ENCODE measurements at regions not wholly inside any gene's neighbourhood (a gene's known extent, or its start where the extent isn't known, plus 50 kb on each side); places are given as distances from the start of the nearest gene placed in this dataset.
"Not testable (repeated sequence)": the region's sequence is repeated elsewhere in the genome, so short reads cannot be mapped to it uniquely, and the experiment has no call there.

DNA sequence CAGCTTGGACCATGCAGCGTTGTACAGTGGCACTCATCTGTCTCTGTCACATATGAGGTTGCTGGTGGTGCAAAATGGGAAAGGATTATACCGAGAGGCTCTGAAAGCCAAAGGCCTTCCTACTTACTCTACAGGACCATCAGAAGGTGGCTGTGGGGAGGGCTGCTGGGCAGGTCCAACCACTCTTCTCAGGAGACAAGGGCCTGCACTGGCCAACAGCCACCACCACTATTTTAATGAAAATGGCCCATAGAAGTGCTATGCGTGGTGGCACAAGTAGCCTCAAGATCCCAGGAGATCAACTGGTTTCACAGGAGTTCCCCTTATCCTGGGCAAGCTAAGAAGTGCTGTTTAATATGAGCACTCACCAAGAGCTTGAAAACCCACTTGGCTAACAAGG is 52.3 kb downstream of the MRPL57 start:
- no peak for DNase-seq

DNA sequence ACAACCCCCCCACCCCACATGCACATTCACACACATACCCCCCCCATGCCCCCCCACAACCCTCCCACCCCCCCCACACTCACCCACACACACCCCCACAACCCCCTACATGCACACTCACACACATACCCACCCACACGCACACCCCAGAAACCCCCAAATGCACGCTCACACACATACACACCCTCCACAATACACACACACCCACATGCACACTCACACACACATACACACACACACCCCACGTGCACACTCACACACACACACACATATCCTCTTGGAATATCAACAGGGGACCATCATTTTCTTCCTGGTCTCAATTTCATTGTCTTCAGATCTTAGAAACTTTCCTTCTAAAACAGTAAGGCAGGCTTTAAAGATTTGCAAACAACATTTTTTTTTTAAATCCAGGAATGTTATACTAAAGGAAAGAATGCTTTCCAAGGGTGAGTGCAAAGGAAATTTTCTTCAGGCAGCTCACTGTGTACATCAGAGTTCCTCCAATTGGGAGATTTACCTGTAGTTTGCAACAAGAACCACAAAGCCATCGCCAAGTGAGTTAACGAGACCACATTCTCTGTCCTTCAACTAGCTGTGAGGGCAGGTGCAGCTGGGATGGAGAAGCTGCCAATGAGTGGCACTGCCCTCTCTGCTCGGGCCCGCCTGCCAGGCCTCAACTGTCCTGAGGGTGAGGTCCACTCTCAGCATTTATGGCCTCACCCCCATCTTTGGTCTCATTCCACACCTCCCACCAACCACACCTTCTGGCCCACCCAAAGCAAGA is 53.0 kb downstream of the MRPL57 start:
- DNase-seq = no peak

DNA sequence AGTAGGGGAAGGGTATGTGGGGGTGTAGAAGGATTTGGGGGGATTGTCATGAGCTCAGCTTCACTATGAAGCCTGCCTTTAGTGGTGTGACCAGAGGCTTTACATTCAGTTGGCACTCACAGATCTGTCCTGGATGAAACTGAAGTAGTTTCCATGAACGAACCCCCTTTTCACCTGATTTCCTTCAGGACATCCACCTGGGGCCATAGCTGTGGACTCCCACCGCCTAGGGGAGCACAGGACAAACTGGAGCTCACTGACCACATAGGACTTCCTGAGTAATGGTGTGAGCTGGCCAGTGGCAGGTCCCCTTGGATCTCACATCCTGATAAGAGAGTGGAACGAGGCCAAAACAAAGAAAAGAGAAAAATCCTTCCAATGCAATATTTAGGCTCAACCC is 54.1 kb downstream of the MRPL57 start:
- no peak for DNase-seq

DNA sequence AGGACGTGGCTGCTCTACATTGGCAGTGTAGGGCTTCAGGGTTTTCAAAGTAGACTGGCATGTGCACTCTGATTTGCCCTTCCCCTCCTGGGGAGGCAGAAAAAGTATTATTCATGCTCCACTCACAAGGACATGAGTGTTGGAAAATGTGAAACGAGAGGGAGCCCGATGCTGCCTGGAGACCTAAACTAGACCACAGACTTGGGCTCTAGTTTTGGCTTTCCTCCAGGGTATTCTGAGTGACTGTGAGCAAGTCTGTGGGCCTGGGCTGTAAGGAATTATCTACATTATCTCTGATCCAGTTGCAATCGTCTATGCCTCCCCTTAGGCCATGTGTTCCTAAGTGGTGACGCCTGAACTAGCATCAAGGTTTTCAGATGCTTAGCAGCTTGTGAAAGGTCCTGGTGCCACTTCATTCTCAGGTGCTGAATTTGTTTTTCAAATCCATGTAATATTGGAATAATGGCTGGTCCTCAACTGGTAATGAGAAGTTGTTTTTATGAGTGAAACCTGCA is 55.0 kb downstream of the MRPL57 start:
- DNase-seq = no peak

DNA sequence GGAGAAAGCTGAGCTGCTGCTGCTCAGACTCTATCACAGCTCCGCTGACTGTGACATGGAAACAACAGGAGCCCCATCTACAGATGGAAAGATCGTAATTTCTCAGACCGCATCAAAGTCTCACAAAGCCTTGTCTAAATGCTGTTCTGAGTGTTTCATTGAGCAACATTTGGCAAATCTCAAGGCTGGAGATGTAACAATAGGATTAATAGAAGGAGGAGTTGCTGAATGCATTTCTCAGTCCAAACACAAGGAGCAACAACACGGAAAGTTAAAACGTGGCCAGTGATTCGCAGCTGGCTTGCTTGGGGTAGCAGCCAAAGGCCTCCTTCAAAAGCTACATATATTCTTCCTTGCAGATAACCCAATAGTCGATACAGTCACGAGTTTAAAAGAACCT is 55.7 kb downstream of the MRPL57 start:
- no peak for DNase-seq

DNA sequence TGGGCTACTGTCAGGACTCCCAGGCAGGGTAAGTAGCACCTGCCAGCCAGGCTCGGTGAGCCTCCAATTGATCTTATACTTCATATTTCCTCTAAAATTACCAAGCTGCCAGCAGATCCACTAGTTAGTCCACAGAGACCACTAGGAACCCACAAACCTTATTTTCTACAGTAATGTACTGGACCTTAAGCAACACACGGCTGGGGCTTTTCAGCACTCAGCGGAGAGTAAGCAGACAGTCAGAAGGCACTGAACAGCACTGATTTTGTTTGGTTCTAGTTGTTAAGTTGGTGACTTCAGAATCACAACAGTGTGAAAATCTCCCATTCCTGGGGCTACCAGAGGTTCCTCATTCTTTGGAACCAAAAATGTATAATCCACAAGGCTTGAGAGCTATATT is 56.1 kb downstream of the MRPL57 start:
- DNase-seq = no peak

DNA sequence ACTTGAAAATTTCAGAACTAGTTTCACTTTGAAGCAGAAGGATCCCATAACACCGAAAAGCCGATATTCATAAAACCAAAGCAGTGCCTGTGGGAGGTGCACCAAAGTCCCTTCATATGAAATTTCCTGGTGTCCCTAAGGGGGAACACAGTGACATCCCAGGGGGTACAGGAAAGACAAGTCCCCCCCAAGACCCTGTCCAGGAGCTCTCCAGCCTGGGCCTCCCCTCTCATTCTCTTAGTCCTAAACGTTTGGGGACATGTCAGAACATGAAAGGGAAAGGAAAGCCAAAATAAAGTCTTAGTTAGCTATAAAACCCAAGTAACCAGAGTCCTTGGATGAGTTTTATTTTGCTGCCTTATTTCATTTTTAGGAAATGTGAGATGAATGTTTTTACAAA is 56.6 kb downstream of the MRPL57 start:
- DNase-seq = no peak

DNA sequence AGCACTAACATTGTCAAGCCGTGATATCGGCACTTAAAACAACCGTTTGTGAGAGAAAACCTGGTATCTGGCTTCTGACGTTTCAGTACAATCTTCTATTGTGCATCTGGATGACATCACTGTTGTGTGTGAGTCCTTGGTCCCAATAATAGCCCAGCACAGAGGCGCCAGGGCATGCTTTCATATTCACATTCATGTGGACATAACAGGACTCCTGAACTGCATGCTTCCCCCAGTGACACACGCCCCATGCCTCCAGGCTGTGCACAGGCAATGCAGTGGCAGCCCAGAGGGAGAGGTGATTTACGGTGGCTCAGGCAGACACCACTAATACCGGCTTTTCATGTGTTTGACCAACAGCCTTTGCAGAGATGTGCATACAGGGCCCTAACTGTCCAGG is 58.1 kb downstream of the MRPL57 start:
- DNase-seq = no peak

DNA sequence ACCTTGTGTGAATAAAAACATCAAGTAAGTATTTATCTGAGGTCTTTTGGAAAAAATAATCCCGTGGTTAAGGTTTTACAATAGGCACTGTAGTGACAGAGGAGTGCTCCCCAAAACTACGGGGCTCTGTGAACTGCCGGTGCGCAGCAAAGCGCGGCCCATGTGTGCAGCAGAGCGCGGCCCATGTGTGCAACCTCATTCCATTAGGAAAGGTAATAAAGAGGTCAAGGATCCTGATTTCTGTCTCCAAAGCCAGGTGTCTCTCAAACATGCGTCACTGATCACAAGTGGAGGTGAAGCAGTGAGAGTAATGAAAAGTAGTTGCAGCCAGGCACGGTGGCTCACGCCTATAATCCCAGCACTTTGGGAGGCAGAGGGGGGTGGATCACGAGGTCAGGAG is 58.7 kb downstream of the MRPL57 start:
- no peak for DNase-seq

DNA sequence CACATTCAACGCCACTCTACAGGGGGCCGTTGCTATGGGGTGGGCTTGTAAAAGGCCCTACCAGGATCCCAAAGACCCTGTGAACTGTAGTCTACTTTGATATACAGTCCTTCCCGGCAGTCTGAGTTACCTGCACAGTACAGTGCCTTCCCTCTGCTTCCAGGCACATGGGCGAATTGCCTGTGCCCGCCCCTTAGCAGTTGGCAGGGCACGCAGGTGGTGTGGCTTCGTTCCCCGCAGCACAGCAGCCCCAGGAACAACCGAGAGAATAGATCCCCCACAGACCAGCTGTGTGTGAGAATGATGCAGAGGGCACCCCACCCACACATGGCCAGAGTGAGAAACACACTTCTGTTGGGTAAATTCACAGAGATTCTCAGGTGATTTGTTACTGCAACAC is 60.6 kb downstream of the MRPL57 start:
- no peak for DNase-seq

DNA sequence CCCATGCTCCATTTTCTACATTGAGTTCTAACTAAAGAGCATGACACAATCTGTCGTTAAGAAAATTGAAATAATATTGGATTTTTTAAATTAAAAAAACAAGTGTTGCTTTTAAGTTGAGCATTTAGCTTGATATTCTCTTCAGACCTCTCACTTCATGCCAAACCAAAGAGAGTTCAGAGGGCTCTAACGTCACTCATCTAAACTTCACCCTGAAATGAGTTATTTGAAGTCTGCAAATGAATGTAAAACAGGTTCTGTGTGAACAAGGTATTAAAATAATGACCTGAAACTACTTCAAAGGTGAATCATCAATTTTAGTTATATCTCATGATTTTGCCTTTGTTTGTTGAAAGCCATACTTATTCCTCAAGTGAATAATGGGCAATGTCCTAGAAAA is 61.8 kb downstream of the MRPL57 start:
- DNase-seq = no peak

DNA sequence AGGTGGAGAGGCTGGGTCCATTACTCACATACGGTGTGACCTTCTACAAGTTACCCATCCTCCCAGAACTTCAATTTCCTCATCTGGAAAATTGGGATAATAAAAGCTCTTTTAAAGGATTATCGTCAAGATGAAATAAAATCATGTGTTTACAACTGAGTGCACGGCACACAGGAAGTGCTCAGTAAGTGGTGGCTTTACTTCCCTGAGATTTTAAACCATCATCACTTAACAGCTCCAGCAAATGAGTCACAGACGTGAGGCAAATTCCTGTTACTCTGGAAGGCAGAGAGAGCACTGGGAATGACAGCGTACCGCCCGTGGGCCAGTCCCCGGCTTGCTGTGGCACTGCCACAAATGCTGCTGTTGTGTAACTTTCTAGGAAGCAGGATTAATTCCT is 64.1 kb downstream of the MRPL57 start:
- no peak for DNase-seq

DNA sequence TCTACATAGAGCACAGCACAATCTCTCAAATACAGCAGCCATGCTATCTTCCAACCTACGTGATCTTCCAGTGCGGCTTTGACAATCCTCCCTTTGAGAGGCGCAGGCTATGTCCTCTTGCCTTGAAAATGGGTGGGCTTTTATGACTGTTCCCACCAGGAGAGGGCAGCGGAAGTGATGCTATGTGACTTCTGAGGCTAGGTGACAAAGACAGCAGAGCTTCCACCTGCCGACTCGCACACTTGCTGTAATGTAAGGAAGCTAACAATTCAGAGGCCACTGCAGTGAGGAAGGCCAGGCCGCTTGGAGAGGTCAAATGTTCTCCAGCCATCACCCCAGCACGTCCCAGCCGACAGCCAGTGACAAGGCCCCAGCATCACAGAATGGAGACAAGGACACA is 65.8 kb downstream of the MRPL57 start:
- DNase-seq = no peak

DNA sequence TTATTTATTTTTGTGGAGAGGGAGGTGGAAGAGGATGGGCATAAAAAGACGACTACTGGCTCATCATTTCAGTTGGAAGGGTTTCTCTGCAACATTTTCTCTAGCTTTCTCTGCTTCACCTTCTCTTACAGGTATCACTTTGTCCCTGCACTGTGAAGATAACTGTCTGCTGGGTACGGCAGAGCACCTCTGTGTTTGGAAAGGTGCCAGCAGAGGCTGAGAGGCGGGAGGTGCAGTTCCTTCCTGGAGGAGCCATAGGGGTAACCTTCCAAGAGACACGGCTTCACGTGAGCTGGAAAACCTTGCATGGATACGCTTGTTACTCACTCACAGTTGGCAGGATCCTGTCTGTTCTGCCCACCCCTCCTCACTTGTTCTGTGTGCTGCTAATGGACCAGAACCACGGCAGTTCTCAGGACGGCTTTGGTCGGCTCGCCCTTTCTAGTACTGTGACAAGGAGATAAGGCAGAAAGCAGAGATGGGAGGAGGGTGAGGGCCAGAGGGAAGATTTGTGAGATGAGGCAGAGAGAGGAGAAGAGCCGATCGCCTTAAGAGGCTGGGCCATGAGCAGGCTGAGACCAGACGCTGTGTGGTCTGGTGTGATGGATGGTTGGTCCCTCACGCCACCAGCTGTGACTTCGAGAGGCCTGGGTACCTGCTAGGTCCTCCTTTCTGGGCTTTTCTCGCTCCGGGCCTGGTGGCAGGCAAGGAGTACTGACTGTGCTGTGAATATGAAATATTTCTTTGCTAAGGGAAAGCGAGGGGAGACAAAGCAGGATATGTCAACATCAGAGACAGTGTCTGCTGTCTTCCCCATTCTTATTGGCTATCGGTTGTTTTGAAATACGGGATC is 66.8 kb downstream of the MRPL57 start:
- DNase-seq = no peak

DNA sequence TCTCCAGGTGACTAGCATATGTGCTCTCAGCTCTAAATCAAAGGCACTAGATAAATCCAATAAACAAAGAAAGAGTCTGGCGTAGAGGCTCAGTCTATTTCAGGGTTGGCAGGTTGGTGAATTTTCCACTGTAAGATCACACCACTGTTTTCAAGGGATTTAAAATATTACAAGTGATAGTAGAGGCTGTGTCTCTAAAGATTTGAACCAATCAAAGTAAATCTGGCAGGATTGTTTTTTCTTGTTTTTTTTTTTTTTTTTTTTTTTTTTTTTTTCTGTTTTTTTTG is 67.4 kb downstream of the MRPL57 start:
- not testable (repeated sequence) for DNase-seq

DNA sequence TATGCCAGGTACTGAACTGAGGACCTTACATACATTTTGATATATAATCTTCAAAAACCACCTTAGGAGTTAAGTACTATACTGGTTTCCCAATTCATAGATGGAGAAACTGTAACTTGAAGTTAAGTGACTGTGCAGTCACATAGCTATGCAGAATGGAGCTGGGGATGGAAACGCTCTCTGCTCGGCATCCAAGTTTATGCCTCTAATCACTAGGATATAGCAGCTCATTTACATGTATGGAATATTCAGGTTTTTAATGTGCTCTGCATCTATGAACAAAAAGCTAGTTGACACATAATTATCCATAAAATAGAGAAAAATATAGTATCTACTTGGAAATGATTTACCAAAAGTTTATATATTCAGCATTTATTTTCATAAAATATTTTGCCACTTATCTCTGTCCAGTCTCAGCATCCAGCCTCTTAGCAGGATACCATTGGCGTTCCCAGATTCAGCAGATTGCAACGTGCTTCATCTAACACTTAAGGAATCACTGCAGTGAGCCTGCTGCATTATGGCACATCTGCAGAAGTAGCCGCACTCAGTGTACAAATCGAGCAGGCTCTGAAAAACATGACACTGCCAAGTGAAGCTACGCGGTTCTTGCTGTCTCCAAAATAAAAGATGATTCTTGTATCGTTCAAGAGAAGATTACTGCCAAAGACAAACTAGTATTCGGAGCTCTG is 70.4 kb downstream of the MRPL57 start:
- DNase-seq = no peak

DNA sequence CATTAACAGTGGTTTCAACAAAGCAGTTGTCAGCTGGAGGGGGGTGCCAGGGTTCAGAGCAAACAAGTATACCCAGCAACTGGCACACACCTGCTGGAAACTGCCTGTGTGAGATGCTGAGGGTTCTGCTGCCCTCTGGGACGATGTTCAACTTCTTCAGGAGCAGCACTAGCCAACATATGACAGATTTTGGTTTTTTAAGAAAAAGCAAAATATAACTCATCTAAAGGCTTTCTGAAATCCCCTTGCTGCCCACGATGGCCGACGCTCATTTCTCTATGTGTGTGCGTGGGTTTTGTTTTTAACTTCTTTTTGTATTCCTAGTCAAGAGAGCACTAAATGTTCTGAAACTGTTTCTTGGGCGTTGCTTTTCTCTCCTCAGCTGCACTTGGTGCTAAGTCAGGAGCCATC is 79.9 kb downstream of the MRPL57 start:
- no peak for DNase-seq

DNA sequence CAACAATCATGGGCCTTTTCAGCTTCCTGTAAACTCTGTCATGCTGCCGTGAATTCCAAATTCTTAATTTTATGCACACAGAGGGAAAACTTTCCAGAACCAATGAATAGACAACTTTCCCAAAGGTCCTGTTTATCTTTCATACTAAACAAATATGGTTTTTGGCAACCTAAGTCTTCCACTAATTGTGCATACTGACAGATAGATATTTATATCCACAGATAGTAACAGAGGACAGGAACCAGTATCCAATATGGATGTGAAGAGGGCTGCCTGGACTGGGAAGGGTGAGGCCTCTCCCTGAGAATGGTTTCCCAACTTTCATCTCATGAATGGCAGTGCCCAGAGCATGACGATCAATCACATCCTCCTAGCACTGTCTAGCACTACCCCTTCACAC is 80.4 kb downstream of the MRPL57 start:
- DNase-seq = no peak

DNA sequence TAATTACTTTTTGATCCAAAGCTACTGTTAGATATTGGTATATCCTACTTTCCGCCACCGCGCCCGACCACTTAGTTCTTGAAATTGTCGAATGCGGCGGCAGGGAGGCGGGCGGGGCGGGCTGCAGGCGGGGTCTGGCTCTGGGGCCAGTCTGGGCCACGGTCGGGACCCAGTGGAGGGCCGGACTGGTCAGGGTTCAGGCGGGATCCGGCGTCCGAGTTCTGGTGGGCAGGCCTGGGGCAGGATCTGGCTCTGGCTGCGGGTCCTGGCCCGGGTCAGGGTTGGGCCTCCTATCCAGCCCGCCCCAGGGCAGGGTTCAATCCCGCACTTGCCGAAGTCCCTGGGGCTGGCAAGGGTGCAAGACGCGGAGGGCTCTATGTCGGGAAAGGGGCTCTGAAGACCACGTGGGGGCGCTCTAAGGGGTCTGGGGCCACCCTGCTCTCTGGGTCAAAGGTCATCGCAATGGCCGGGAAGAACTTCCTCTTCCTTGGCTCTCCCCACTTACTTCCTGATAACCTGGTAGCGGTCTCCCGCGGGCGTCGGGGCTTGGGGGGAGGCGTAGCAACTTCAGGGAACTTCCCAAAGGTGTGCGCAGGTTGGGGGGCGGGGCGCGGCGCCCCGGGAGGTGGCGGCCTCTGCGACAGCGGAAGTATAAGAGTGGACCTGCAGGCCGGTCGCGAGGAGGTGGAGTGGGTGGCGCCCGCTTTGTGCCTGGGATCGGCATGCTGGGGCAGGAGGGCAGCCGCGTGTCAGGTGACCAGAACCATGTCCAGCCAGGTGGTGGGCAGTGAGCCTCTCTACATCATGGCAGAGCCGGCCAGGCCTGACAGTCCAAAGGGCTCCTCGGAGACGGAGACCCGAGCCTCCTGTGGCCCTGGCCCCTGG is 83.4 kb downstream of the MRPL57 start:
- no peak for DNase-seq

DNA sequence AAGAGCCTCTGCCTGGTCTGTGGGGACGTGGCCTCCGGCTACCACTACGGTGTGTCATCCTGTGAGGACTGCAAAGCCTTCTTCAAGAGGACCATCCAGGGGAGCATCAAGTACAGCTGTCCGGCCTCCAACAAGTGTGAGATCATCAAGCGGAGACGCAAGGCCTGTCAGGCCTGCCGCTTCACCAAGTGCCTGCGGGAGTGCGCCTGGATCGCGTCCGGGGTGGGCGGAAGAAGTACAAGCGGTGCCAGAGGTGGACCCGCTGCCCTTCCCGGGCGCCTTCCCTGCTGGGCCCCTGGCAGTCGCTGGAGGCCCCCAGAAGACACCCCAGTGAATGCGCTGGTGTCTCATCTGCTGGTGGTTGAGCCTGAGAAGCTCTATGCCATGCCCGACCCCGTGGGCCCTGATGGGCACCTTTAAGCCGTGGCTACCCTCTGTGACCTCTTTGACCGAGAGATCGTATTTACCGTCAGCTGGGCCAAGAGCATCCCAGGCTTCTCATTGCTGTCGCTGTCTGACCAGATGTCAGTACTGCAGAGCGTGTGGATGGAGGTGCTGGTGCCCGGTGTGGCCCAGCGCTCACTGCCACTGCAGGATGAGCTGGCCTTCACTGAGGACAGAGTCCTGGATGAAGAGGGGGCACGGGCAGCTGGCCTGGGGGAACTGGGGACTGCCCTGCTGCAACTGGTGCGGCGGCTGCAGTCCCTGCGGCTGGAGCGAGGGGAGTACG is 84.3 kb downstream of the MRPL57 start:
- DNase-seq = not testable (repeated sequence)

DNA sequence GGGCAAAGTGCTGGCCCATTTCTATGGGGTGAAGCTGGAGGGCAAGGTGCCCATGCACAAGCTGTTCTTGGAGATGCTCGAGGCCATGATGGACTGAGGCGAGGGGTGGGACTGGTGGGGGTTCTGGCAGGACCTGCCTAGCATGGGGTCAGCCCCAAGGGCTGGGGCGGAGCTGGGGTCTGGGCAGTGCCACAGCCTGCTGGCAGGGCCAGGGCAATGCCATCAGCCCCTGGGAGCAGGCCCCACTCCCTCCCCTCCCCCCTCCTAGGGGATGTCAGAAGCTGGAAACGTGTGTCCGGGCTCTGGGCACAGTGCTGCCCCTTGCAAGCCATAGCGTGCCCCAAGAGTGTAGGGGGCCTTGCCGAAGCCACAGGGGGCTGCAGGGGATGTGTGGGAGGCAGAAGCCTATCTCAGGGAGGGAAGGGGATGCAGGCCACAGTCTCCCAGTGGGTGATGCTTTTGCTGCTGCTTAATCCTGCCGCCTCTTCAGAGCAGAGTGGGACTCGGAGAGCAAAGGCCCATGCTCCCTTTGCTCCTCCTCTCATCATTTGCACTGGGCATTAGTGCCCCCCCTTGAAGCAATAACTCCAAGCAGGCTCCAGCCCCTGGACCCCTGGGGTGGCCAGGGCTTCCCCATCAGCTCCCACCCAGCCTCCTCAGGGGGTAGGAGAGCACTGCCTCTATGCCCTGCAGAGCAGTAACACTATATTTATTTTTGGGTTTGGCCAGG is 85.2 kb downstream of the MRPL57 start:
- DNase-seq = not testable (repeated sequence)

Data from stimulated activated CD4-positive, alpha-beta T cell treated with anti-CD3 and anti-CD28 coated beads, Interleukin-4, amount 100 ng/mL, for 4 hours (primary cell).